ENCODE measurements at regions not wholly inside any gene's neighbourhood (a gene's known extent, or its start where the extent isn't known, plus 50 kb on each side); places are given as distances from the start of the nearest gene placed in this dataset.

- FAIRE-seq (no peak), DNase-seq (no peak)
- peaks cover 0 to 8% (median 0%) of the 10 kb centered on the region in 3 donors for H3K4me1 ChIP-seq (ENCODE audit: control insufficient read depth in 3 of 3, insufficient read depth in 2 of 3, low read depth in 1 of 3, low read length in 2 of 3)
- no peaks in the 10 kb centered on the region for H3K27me3 ChIP-seq (ENCODE audit: control insufficient read depth in 3 of 3, insufficient read depth in 3 of 3, low read length in 3 of 3)
- 73 to 89% (median 79%) methylated on average over 12 of the region's 12 CpGs for WGBS, 3 donors
- H3K27ac ChIP-seq (ENCODE audit: low read depth in 1 of 3, low read length in 2 of 3), result peak overlapping the region in 1 of 3 donors; percentile 53
- H3K36me3 ChIP-seq (ENCODE audit: control insufficient read depth in 3 of 3, insufficient read depth in 2 of 3, low read depth in 1 of 3, low read length in 3 of 3), result no peaks in the 10 kb centered on the region
- H3K4me3 ChIP-seq (ENCODE audit: low read depth in 1 of 3, low read length in 3 of 3), result no peak overlapping the region
- peaks cover 0 to 3% of the 10 kb centered on the region in 2 donors for H3K9me3 ChIP-seq (ENCODE audit: control insufficient read depth in 2 of 2, insufficient read depth in 1 of 2, low read depth in 1 of 2, low read length in 1 of 2)
Observed at GRCh38 chr2:195563857-195564512, 93.0 kb upstream of the SLC39A10 start.

- no peak overlapping the region for H3K4me3 ChIP-seq (ENCODE audit: low read depth in 1 of 3, low read length in 3 of 3)
- peak overlapping the region in 2 of 3 donors; percentile 50 to 81 for H3K27ac ChIP-seq (ENCODE audit: low read depth in 1 of 3, low read length in 2 of 3)
- H3K36me3 ChIP-seq (ENCODE audit: control insufficient read depth in 3 of 3, insufficient read depth in 2 of 3, low read depth in 1 of 3, low read length in 3 of 3), result no peaks in the 10 kb centered on the region
- DNase-seq (no peak), FAIRE-seq (no peak)
- H3K4me1 ChIP-seq (ENCODE audit: control insufficient read depth in 3 of 3, insufficient read depth in 2 of 3, low read depth in 1 of 3, low read length in 2 of 3), result peaks cover 0 to 8% (median 0%) of the 10 kb centered on the region in 3 donors
- no peaks in the 10 kb centered on the region for H3K27me3 ChIP-seq (ENCODE audit: control insufficient read depth in 3 of 3, insufficient read depth in 3 of 3, low read length in 3 of 3)
- WGBS, 3 donors, result 51 to 76% (median 72%) methylated on average over 18 to 25 of the region's 28 CpGs
- peaks cover 0 to 3% of the 10 kb centered on the region in 2 donors for H3K9me3 ChIP-seq (ENCODE audit: control insufficient read depth in 2 of 2, insufficient read depth in 1 of 2, low read depth in 1 of 2, low read length in 1 of 2)
Observed at GRCh38 chr2:195562570-195563566, 94.2 kb upstream of the SLC39A10 start.

DNA sequence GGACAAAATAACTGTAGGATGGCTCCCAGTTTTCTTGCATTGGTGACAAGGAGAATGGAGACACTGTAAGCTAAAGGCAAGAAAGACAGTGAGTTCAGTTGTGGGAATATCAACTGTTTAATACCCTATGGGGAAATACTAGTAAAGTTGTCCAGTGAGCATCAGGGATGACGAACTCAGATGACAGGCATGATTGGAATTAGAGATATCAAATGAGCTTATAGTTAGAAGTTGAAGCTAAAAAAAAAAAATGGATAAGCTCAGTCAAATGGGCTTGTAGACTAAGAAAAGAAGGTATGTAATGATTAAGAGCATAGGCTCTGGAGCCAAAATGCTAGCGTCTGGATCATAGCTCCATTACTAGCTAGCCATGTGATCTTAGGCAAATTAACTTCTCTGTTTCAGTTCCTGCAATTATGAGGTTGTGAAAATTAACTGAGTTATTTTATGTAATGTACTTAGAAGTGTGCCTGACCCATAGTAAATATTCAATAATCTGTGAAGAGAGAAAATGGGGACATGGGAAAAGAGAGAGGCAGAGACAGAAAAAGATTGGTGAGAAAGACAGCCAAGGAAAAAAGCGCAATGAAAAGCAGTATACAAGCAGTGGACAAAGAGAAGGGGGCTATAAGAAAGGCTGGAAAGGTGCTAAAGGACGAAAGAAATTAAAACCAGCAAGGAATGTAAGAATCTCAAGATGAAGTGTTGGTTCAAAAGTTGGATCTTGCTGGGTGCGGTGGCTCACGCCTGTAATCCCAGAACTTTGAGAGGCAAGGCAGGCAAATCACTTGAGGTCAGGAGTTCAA lies 95.7 kb upstream of the SLC39A10 start:
- H3K9me3 ChIP-seq (ENCODE audit: control insufficient read depth in 2 of 2, insufficient read depth in 1 of 2, low read depth in 1 of 2, low read length in 1 of 2), result no peaks in the 10 kb centered on the region
- H3K27ac ChIP-seq (ENCODE audit: low read depth in 1 of 3, low read length in 2 of 3), result peak overlapping the region in 1 of 3 donors; percentile 68
- H3K36me3 ChIP-seq (ENCODE audit: control insufficient read depth in 3 of 3, insufficient read depth in 2 of 3, low read depth in 1 of 3, low read length in 3 of 3), result no peaks in the 10 kb centered on the region
- peaks cover 0 to 8% (median 0%) of the 10 kb centered on the region in 3 donors for H3K4me1 ChIP-seq (ENCODE audit: control insufficient read depth in 3 of 3, insufficient read depth in 2 of 3, low read depth in 1 of 3, low read length in 2 of 3)
- FAIRE-seq (no peak), DNase-seq (no peak)
- WGBS, 3 donors, result 84 to 89% (median 84%) methylated on average over 6 of the region's 6 CpGs
- H3K27me3 ChIP-seq (ENCODE audit: control insufficient read depth in 3 of 3, insufficient read depth in 3 of 3, low read length in 3 of 3), result no peaks in the 10 kb centered on the region
- no peak overlapping the region for H3K4me3 ChIP-seq (ENCODE audit: low read depth in 1 of 3, low read length in 3 of 3)

DNA sequence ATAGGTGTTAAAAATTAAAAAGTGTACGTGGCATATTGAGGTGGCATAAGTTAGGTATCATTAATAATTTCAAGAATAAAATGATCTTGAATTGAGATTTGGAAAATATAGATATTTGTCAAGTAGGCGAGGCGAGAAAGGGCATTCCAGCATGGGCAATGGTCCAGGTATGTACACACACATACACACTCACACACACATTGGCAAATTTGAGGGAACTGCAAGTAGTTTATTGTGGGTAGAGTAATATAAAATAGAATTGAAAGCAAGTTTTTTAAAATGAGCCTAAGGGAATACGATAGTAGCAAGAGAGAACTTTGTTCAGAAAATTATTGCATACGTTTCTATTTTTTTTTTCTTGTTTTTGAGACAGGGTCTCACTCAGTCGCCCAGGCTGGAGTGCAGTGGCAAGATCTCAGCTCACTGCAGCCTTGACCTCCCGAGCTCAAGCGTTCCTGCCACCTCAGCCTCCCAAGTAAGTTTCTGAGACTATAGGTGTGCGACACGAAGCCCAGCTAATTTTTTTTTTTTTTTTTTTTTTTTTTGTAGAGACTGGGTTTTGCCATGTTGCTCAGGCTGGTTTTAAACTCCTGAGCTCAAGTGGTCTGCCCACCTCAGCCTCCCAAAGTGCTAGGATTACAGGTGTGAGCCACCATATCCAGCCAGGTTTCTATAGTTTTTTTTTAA lies 96.7 kb upstream of the SLC39A10 start:
- Histone ChIP-seq H3K4me3 (ENCODE audit: low read depth in 1 of 3, low read length in 3 of 3) (no peak overlapping the region), H3K27me3 (ENCODE audit: control insufficient read depth in 3 of 3, insufficient read depth in 3 of 3, low read length in 3 of 3) (no peaks in the 10 kb centered on the region), H3K4me1 (ENCODE audit: control insufficient read depth in 3 of 3, insufficient read depth in 2 of 3, low read depth in 1 of 3, low read length in 2 of 3) (peaks cover 0 to 8% (median 0%) of the 10 kb centered on the region in 3 donors), H3K9me3 (ENCODE audit: control insufficient read depth in 2 of 2, insufficient read depth in 1 of 2, low read depth in 1 of 2, low read length in 1 of 2) (no peaks in the 10 kb centered on the region), H3K27ac (ENCODE audit: low read depth in 1 of 3, low read length in 2 of 3) (peak overlapping the region in 2 of 3 donors; percentile 36 to 55), H3K36me3 (ENCODE audit: control insufficient read depth in 3 of 3, insufficient read depth in 2 of 3, low read depth in 1 of 3, low read length in 3 of 3) (no peaks in the 10 kb centered on the region)
- 43 to 62% (median 54%) methylated on average over 10 of the region's 10 CpGs for WGBS, 3 donors
- no peak for DNase-seq
- FAIRE-seq, result no peak

DNA sequence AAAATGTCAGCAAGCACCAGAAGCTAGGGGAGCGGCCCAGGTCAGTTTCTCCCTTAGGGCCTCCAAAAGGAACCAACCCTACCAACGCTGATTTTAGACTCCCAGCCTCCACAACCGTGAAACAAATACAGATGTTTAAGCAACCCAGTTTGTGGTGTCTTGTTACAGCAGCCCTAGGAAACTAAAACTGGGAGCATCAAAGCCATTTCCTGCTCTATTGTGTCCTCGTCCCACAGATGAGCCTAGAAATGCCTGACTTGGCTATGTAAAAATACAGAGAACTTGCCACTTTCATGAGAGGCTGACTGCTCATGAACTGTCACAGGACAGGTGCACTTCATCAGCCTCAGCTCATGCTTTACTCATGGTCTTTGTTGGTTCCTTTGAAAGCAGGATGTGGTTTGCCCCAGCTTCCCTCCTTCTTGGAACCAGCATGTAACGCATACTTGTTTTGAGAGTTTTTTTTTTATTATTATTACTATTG lies 97.6 kb upstream of the SLC39A10 start:
- peaks cover 0 to 8% (median 0%) of the 10 kb centered on the region in 3 donors for H3K4me1 ChIP-seq (ENCODE audit: control insufficient read depth in 3 of 3, insufficient read depth in 2 of 3, low read depth in 1 of 3, low read length in 2 of 3)
- peak overlapping the region in 2 of 3 donors; percentile 36 to 81 for H3K27ac ChIP-seq (ENCODE audit: low read depth in 1 of 3, low read length in 2 of 3)
- no peak for FAIRE-seq
- peak in 1 of 2 donors; percentile 74 for DNase-seq
- H3K27me3 ChIP-seq (ENCODE audit: control insufficient read depth in 3 of 3, insufficient read depth in 3 of 3, low read length in 3 of 3), result no peaks in the 10 kb centered on the region
- 46 to 89% (median 65%) methylated on average over 5 of the region's 5 CpGs for WGBS, 3 donors
- no peaks in the 10 kb centered on the region for H3K9me3 ChIP-seq (ENCODE audit: control insufficient read depth in 2 of 2, insufficient read depth in 1 of 2, low read depth in 1 of 2, low read length in 1 of 2)
- no peak overlapping the region for H3K4me3 ChIP-seq (ENCODE audit: low read depth in 1 of 3, low read length in 3 of 3)
- no peaks in the 10 kb centered on the region for H3K36me3 ChIP-seq (ENCODE audit: control insufficient read depth in 3 of 3, insufficient read depth in 2 of 3, low read depth in 1 of 3, low read length in 3 of 3)

DNA sequence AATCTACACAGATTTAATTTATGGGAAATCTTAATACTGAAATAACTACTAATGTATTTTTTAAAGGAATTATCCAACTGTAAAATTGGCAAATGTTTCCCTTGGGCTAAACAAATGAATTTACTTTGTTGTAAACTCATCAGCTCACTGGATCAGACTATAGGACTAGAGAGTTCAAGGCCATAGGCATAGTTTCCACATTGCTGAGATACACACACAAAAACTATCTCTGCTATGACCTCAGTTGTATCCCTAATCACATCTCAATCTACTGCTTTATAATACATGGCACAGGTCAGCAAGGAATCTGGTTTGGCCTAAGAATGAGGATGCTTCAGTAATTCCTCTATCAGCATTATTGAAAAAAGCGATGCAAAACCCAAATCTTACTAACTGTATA lies 101.1 kb upstream of the SLC39A10 start:
- H3K27me3 ChIP-seq (ENCODE audit: control insufficient read depth in 3 of 3, insufficient read depth in 3 of 3, low read length in 3 of 3), result no peaks in the 10 kb centered on the region
- WGBS, 3 donors, result 91 to 94% (median 93%) methylated on average over 1 of the region's 1 CpG
- FAIRE-seq (no peak), DNase-seq (no peak)
- no peak overlapping the region for H3K27ac ChIP-seq (ENCODE audit: low read depth in 1 of 3, low read length in 2 of 3)
- no peaks in the 10 kb centered on the region for H3K36me3 ChIP-seq (ENCODE audit: control insufficient read depth in 3 of 3, insufficient read depth in 2 of 3, low read depth in 1 of 3, low read length in 3 of 3)
- H3K4me1 ChIP-seq (ENCODE audit: control insufficient read depth in 3 of 3, insufficient read depth in 2 of 3, low read depth in 1 of 3, low read length in 2 of 3), result peaks cover 0 to 3% (median 0%) of the 10 kb centered on the region in 3 donors
- no peaks in the 10 kb centered on the region for H3K9me3 ChIP-seq (ENCODE audit: control insufficient read depth in 2 of 2, insufficient read depth in 1 of 2, low read depth in 1 of 2, low read length in 1 of 2)
- no peak overlapping the region for H3K4me3 ChIP-seq (ENCODE audit: low read depth in 1 of 3, low read length in 3 of 3)

DNA sequence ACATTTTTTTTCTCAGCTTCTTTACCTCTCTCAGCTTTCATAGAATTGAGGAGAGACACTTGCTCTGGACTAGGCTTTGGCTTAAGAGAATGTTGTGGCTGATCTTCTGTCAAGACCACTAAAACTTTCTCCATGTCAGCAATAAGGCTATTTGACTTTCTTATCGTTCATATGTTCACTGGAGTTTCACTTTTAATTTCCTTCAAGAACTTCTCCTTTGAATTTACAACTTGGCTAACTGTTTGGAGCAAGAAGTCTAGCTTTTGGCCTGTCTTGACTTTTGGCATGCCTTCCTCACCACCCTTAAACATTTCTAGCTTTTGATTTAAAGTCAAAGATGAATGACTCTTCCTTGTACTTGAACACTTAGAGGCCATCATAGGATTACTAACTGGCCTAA lies 104.4 kb upstream of the SLC39A10 start:
- Histone ChIP-seq H3K36me3 (ENCODE audit: control insufficient read depth in 3 of 3, insufficient read depth in 2 of 3, low read depth in 1 of 3, low read length in 3 of 3) (no peaks in the 10 kb centered on the region), H3K4me1 (ENCODE audit: control insufficient read depth in 3 of 3, insufficient read depth in 2 of 3, low read depth in 1 of 3, low read length in 2 of 3) (no peaks in the 10 kb centered on the region), H3K27ac (ENCODE audit: low read depth in 1 of 3, low read length in 2 of 3) (no peak overlapping the region), H3K9me3 (ENCODE audit: control insufficient read depth in 2 of 2, insufficient read depth in 1 of 2, low read depth in 1 of 2, low read length in 1 of 2) (peaks cover 0 to 14% of the 10 kb centered on the region in 2 donors), H3K27me3 (ENCODE audit: control insufficient read depth in 3 of 3, insufficient read depth in 3 of 3, low read length in 3 of 3) (peaks cover 0 to 2% (median 0%) of the 10 kb centered on the region in 3 donors), H3K4me3 (ENCODE audit: low read depth in 1 of 3, low read length in 3 of 3) (no peak overlapping the region)
- FAIRE-seq, result no peak
- 15 to 31% (median 28%) methylated on average over 1 of the region's 1 CpG for WGBS, 3 donors
- DNase-seq, result no peak

Measured in small intestine (tissue), 7 donors.